A673 (cell line): ENCODE measurements at regions not wholly inside any gene's neighbourhood (a gene's known extent, or its start where the extent isn't known, plus 50 kb on each side); places are given as distances from the start of the nearest gene placed in this dataset.

Experiments
- BruUV-seq: library from RNA; stranded (reverse); fragments of 400-500 nt; replicated peaks from 2 replicates; lab custom pipeline; 2021; lab: Mats Ljungman, UMichigan
- CTCF ChIA-PET: fragments of 300-600 bp; sonication (Branson Sonifier 250); formaldehyde crosslinking; loops from one replicate; lab custom pipeline; 2022; ENCODE audit warnings: antibody characterized with exemption; lab: Charles Lee
- POLR2A ChIA-PET: fragments of 300-600 bp; sonication (Branson Sonifier 250); formaldehyde crosslinking; loops from one replicate; lab custom pipeline; 2022; ENCODE audit warnings: antibody characterized with exemption; ENCODE audit not compliant: low non-redundant PET; lab: Charles Lee
- DNase-seq: peaks from one replicate; pipeline ENCODE4 v3.0.0-alpha.2; 2015; ENCODE audit warnings: low spot score
- H3K27ac ChIP-seq: fragments of 200-600 bp; sonication (generic); 2 replicates; pipeline ENCODE4 v1.5.1; 2016; ENCODE audit warnings: mixed run types, low read depth, mild to moderate bottlenecking, mixed read lengths, antibody characterized with exemption, low read length; ENCODE audit not compliant: poor library complexity, severe bottlenecking
- H3K27me3 ChIP-seq: fragments of 200-600 bp; sonication (generic); replicated peaks from 2 replicates; pipeline ENCODE4 v1.6.1; 2017; ENCODE audit warnings: mixed run types, low read depth, mild to moderate bottlenecking, mixed read lengths, antibody characterized with exemption, low read length; ENCODE audit not compliant: insufficient read depth, poor library complexity
- H3K36me3 ChIP-seq: fragments of 200-600 bp; sonication (generic); 2 replicates; pipeline ENCODE4 v1.6.1; 2016; ENCODE audit warnings: mixed run types, mild to moderate bottlenecking, mixed read lengths, antibody characterized with exemption, low read length; ENCODE audit not compliant: insufficient read depth, poor library complexity, severe bottlenecking
- H3K4me1 ChIP-seq: fragments of 200-600 bp; sonication (generic); 2 replicates; pipeline ENCODE4 v1.6.1; 2017; ENCODE audit warnings: mixed run types, mild to moderate bottlenecking, mixed read lengths, antibody characterized with exemption, low read length; ENCODE audit not compliant: insufficient read depth, poor library complexity, severe bottlenecking
- H3K4me3 ChIP-seq: fragments of 200-600 bp; sonication (generic); 2 replicates; pipeline ENCODE4 v1.5.1; 2016; ENCODE audit warnings: low read depth, mixed run types, mild to moderate bottlenecking, mixed read lengths, low read length; ENCODE audit not compliant: poor library complexity, severe bottlenecking
- H3K9me3 ChIP-seq: fragments of 200-600 bp; sonication (generic); 2 replicates; pipeline ENCODE4 v1.6.1; 2016; ENCODE audit warnings: mixed run types, low read depth, mild to moderate bottlenecking, mixed read lengths, antibody characterized with exemption, low read length; ENCODE audit not compliant: poor library complexity, severe bottlenecking
- CTCF ChIP-seq: fragments of 300-800, 200-600 bp; sonication (generic); conservative IDR thresholded peaks from 2 replicates; pipeline ENCODE4 v1.5.1; 2017; ENCODE audit warnings: low read depth, mild to moderate bottlenecking, antibody characterized with exemption, low read length, moderate library complexity, mixed read lengths
- EZH2 ChIP-seq: fragments of 200-600 bp; sonication (generic); IDR thresholded peaks from 2 replicates; pipeline ENCODE4 v1.6.1; 2017; ENCODE audit warnings: borderline replicate concordance, low read depth, mild to moderate bottlenecking, mixed read lengths, antibody characterized with exemption, low read length; ENCODE audit not compliant: poor library complexity, severe bottlenecking
- intact Hi-C: fragments of 100-400 bp; cut with micrococcal nuclease; formaldehyde crosslinking; loops from one replicate; pipeline ENCODE4 v1.10.0; 2022; ENCODE audit not compliant: unreplicated experiment

DNA sequence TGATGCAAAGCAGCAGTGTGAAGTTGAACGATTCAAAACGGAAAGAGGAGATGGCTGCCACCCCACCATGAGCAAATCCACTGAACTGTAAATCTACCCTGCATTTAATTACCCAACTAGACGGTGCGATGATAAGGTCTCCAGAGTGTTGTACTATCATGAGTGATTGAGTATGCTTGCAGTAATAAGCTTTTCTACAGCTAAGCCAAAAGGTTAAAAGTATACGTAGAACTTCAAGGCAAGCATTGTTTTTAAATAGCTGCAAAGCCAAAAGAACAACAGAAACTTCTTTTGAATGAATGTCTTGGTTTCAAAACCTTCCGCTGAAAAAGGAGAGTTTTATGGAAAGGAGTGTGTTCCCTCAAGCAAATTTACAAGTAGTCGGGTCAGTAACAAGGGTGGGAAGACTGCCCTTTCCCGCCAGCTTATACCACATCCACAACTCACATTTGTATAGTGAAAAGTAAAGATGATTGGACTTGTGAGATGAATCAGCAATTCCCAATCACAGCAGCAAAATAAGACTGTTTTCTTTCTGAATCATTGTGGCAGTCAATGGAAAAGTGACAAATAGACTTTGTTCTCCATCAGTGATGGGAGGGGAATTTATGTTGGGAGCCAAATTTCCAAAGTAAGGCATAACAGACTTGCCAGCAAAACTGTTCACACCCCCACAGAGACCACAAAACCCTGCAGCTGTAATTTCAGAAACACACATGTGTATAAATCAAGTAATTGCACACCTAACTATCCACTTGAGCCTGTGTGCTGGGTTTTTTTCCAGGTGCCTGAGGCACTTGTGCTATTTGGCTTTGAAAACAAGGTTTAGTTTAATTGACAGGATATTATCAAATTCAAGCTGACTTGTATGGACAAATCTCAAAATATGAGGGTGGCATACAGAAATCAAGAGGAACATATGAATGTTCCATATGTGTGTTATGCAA is 407.7 kb upstream of the GRAMD2B start:
- no TSS peak for BruUV-seq
- ChIA-PET CTCF (no interaction called here), POLR2A (no interaction called here)
- DNase-seq = no peak
- no peak overlapping the region for H3K4me3 ChIP-seq
- intact Hi-C loops = no loop called here
- H3K27me3 ChIP-seq = no peaks in the 10 kb centered on the region
- H3K4me1 ChIP-seq = no peaks in the 10 kb centered on the region
- TF ChIP-seq CTCF (no peak), EZH2 (no peak)
- no peaks in the 10 kb centered on the region for H3K9me3 ChIP-seq
- H3K27ac ChIP-seq = no peak overlapping the region
- no peaks in the 10 kb centered on the region for H3K36me3 ChIP-seq

DNA sequence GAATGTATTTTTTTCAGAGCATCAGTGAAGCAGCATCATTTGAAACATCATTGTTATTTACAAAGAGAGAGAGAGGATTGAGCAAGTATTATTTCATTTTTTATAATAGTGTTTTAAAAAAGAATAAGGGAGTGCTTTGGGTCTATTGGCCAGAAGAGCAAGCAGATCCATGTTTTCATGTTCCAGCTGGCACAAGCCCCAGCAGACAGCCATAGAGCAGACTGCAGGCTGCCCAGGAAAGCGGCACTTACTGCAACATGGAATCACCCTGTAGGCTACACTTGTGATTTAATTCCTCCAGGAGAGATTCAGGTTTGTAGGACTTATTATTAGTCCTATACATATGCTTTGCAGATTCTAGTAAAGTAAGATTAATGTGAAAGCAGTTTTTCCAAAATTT is 407.0 kb upstream of the GRAMD2B start:
- no peaks in the 10 kb centered on the region for H3K27me3 ChIP-seq
- CTCF ChIA-PET = no interaction called here
- no peak for TF ChIP-seq EZH2
- no peak for TF ChIP-seq CTCF
- no peaks in the 10 kb centered on the region for H3K4me1 ChIP-seq
- no peak overlapping the region for H3K27ac ChIP-seq
- H3K9me3 ChIP-seq = no peaks in the 10 kb centered on the region
- intact Hi-C loops = no loop called here
- H3K36me3 ChIP-seq = no peaks in the 10 kb centered on the region
- no peak overlapping the region for H3K4me3 ChIP-seq
- no peak for DNase-seq
- no TSS peak for BruUV-seq
- POLR2A ChIA-PET = no interaction called here

- CTCF ChIA-PET = no interaction called here
- DNase-seq = no peak
- no peak overlapping the region for H3K4me3 ChIP-seq
- no peaks in the 10 kb centered on the region for H3K9me3 ChIP-seq
- H3K36me3 ChIP-seq = no peaks in the 10 kb centered on the region
- no peak for TF ChIP-seq CTCF
- TF ChIP-seq EZH2 = no peak
- no peaks in the 10 kb centered on the region for H3K4me1 ChIP-seq
- no peak overlapping the region for H3K27ac ChIP-seq
- POLR2A ChIA-PET = no interaction called here
- intact Hi-C loops = no loop called here
- no TSS peak for BruUV-seq
- no peaks in the 10 kb centered on the region for H3K27me3 ChIP-seq
Observed at GRCh38 chr5:126017096-126017495, 406.1 kb upstream of the GRAMD2B start.
